Loucy (cell line): ENCODE measurements at regions not wholly inside any gene's neighbourhood (a gene's known extent, or its start where the extent isn't known, plus 50 kb on each side); places are given as distances from the start of the nearest gene placed in this dataset.

Experiments used
- CTCF ChIP-seq: fragments of 200-600 bp; sonication (generic); conservative IDR thresholded peaks from 2 replicates; pipeline ENCODE4 v1.5.1; 2014; ENCODE audit warnings: mild to moderate bottlenecking, antibody characterized with exemption, low read length
- EZH2phosphoT487 ChIP-seq: fragments of 200-600 bp; IDR thresholded peaks from 2 replicates; pipeline ENCODE4 v1.6.1; 2018; ENCODE audit warnings: antibody characterized with exemption, mild to moderate bottlenecking, moderate library complexity, borderline replicate concordance

- TF ChIP-seq CTCF = no peak
- TF ChIP-seq EZH2phosphoT487 = no peak
Measured at GRCh38 chr13:33471204-33471603, 185.6 kb upstream of the STARD13 start.
